Activated CD8-positive, alpha-beta memory T cell treated with anti-CD3 and anti-CD28 coated beads for 24 hours (primary cell): ENCODE measurements at regions not wholly inside any gene's neighbourhood (a gene's known extent, or its start where the extent isn't known, plus 50 kb on each side); places are given as distances from the start of the nearest gene placed in this dataset.
"Not testable (repeated sequence)": the region's sequence is repeated elsewhere in the genome, so short reads cannot be mapped to it uniquely, and the experiment has no call there.

Source experiments
- DNase-seq: peaks from one replicate; pipeline ENCODE4 v3.0.0-alpha.2; 2020

GRCh38 chr6:5836597-5836996, 170.1 kb downstream of the NRN1 start:
- not testable (repeated sequence) for DNase-seq

DNA sequence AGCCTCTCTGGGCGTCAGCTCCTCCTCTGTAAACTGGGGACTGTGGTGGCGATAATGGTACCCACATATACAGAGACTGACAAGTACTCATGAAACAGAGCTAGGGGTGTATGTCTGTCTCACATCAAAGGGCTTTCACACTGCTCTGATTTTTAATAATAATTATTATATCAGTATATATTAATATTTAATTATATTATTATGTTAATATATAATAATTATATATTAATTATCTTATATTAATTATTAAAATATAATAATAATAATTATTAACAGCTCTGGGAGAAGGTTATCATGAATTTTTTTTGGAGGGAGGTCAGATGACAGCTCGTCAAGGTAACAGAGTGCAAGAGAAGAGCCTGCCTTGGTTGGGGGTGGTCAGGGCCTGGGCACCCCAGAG, 173.6 kb downstream of the NRN1 start:
- no peak for DNase-seq

- no peak for DNase-seq
Measured at GRCh38 chr6:5832668-5833067, 174.1 kb downstream of the NRN1 start.

- peak; percentile 73 for DNase-seq
Measured at GRCh38 chr6:5831219-5831862, 175.4 kb downstream of the NRN1 start.

GRCh38 chr6:5828296-5828695, 178.4 kb downstream of the NRN1 start:
- DNase-seq = no peak

DNA sequence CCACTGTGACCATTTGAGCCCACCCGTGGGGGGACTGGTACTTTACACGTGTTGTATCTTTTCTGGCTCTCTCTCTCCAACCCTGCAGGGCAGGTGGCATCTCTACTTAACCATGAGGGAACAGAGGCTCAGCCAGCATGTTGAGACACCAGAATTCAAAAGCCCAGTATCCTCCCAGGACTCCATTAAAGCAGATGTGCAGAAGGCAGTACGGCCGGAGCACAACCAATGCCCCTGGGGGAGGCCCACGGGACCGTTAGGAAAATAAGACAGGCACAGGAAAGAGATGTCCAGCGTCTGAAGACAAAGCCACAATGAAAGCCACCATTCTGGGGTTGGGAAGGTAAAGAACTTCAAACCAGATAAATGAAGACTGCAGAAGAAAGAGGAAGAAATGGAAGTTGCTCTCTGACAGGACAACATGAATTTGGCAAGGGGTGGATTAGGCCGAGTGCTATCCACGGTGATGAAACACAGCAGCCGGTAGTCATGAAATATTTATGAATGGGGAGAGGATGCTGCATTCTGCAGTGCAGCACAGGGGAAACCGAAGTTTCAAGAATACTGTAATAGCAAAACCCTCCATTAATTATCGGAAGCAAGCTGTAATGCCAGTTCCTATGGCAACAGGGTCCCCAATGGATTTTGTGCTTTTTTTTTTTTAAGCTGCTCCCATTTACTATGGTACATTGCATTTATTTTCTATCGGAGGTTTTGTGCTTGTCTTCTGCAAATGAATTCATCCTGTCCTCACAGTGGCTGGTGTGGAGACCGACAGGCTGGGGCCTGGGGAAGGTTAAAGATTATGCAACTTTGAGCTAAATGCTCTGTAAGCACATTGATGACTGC, 179.4 kb downstream of the NRN1 start:
- DNase-seq = no peak

- peak; percentile 61 for DNase-seq
Measured at GRCh38 chr6:5824382-5824983, 182.2 kb downstream of the NRN1 start.
